OCI-LY7 (cell line): ENCODE measurements at regions not wholly inside any gene's neighbourhood (a gene's known extent, or its start where the extent isn't known, plus 50 kb on each side); places are given as distances from the start of the nearest gene placed in this dataset.
"Not testable (repeated sequence)": the region's sequence is repeated elsewhere in the genome, so short reads cannot be mapped to it uniquely, and the experiment has no call there.

Experiments
- BruUV-seq: library from RNA; stranded (reverse); fragments of 400-500 nt; replicated peaks from 2 replicates; lab custom pipeline; 2021; lab: Mats Ljungman, UMichigan
- CTCF ChIA-PET: fragments of 300-600 bp; sonication (Branson Sonifier 250); formaldehyde crosslinking; loops from one replicate; lab custom pipeline; 2022; ENCODE audit warnings: antibody characterized with exemption; ENCODE audit not compliant: unreplicated experiment; lab: Charles Lee
- POLR2A ChIA-PET: fragments of 300-600 bp; sonication (Branson Sonifier 250); formaldehyde crosslinking; loops from one replicate; lab custom pipeline; 2022; ENCODE audit warnings: antibody characterized with exemption; lab: Charles Lee
- DNase-seq: peaks from one replicate; pipeline ENCODE4 v3.0.0-alpha.2; 2015; ENCODE audit warnings: low spot score
- H2AFZ ChIP-seq: fragments of 200-600 bp; sonication (generic), shearing (Covaris generic); 2 replicates; pipeline ENCODE4 v1.6.1; 2014; ENCODE audit warnings: mild to moderate bottlenecking, antibody characterized with exemption, low read length, moderate library complexity
- H3K27ac ChIP-seq: fragments of 200-600 bp; sonication (generic); 2 replicates; pipeline ENCODE4 v1.5.1; 2014; ENCODE audit warnings: mixed run types, low read depth, mild to moderate bottlenecking, moderate library complexity, low read length, inconsistent platforms; ENCODE audit not compliant: poor library complexity, severe bottlenecking
- H3K36me3 ChIP-seq: fragments of 200-600 bp; sonication (generic); 2 replicates; pipeline ENCODE4 v1.6.1; 2014; ENCODE audit warnings: mild to moderate bottlenecking, antibody characterized with exemption, low read length, moderate library complexity, mixed read lengths; ENCODE audit not compliant: insufficient read depth
- H3K4me1 ChIP-seq: fragments of 200-600 bp; sonication (generic); 2 replicates; pipeline ENCODE4 v1.5.1; 2014; ENCODE audit warnings: mild to moderate bottlenecking, low read length; ENCODE audit not compliant: insufficient read depth, poor library complexity, severe bottlenecking
- H3K4me2 ChIP-seq: fragments of 200-600 bp; sonication (generic); 2 replicates; pipeline ENCODE4 v1.6.1; 2014; ENCODE audit warnings: mild to moderate bottlenecking, low read length
- H3K4me3 ChIP-seq: fragments of 200-600 bp; sonication (generic); 2 replicates; pipeline ENCODE4 v1.5.1; 2014; ENCODE audit warnings: mild to moderate bottlenecking, low read depth, low read length; ENCODE audit not compliant: poor library complexity, severe bottlenecking
- H3K79me2 ChIP-seq: fragments of 200-600 bp; sonication (generic); 2 replicates; pipeline ENCODE4 v1.6.1; 2016; ENCODE audit warnings: low read depth, mild to moderate bottlenecking, low read length, moderate library complexity, mixed read lengths; ENCODE audit not compliant: insufficient read depth
- H3K9me2 ChIP-seq: fragments of 200-600 bp; sonication (generic); 2 replicates; pipeline ENCODE4 v1.6.1; 2016; ENCODE audit warnings: mild to moderate bottlenecking, low read length, mixed read lengths; ENCODE audit not compliant: insufficient read depth
- H3K9me3 ChIP-seq: fragments of 200-600 bp; sonication (generic); 2 replicates; pipeline ENCODE4 v1.6.1; 2014; ENCODE audit warnings: mild to moderate bottlenecking, mixed run types, low read length, mixed read lengths
- H4K20me1 ChIP-seq: fragments of 200-600 bp; sonication (generic); 2 replicates; pipeline ENCODE4 v1.6.1; 2014; ENCODE audit warnings: mild to moderate bottlenecking, antibody characterized with exemption, low read length, moderate library complexity, mixed read lengths; ENCODE audit not compliant: insufficient read depth
- EZH2phosphoT487 ChIP-seq: fragments of 200-600 bp; sonication (generic); IDR thresholded peaks from 2 replicates; pipeline ENCODE4 v1.6.1; 2018; ENCODE audit warnings: low read depth, borderline replicate concordance, mild to moderate bottlenecking, mixed run types, antibody characterized with exemption, low read length, moderate library complexity, mixed read lengths
- intact Hi-C: fragments of 100-400 bp; cut with micrococcal nuclease; formaldehyde crosslinking; loops from one replicate; pipeline ENCODE4 v1.10.0; 2022; ENCODE audit not compliant: unreplicated experiment
- TF ChIP-seq, protein P1 (sequence below): fragments of 200-600 bp; sonication (generic); conservative IDR thresholded peaks from 2 replicates; pipeline ENCODE4 v1.5.1; 2014; ENCODE audit warnings: mild to moderate bottlenecking, antibody characterized with exemption, low read length, moderate library complexity, mixed read lengths

- intact Hi-C loops, H3K36me3 ChIP-seq, H3K4me2 ChIP-seq, H4K20me1 ChIP-seq, CTCF ChIA-PET, H3K9me3 ChIP-seq, H3K27ac ChIP-seq, H3K4me3 ChIP-seq, POLR2A ChIA-PET, DNase-seq, BruUV-seq, H3K4me1 ChIP-seq, H2AFZ ChIP-seq, H3K9me2 ChIP-seq, H3K79me2 ChIP-seq: not testable (repeated sequence)
Measured at GRCh38 chr7:6882321-6882721, 56.2 kb upstream of the CCZ1B start.

DNA sequence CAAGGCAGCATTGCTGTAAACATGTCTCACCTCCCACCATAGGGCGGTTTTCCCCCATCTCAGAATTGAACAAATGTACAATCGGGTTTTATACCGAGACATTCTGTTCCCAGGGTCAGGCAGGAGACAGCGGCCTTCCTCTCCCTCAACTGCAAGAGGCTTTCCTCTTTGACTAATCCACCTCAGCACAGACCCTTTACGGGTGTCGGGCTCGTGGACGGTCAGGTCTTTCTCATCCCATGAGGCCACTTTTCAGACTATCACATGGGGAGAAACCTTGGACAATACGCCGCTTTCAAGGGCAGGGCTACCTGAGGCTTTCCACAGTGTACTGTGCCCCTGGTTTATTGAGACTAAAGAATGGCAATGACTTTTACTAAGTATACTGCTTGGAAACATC, 57.7 kb upstream of the CCZ1B start:
- BruUV-seq, H3K36me3 ChIP-seq, H3K4me1 ChIP-seq, H3K9me3 ChIP-seq, H4K20me1 ChIP-seq, H3K4me2 ChIP-seq, H3K9me2 ChIP-seq, H3K27ac ChIP-seq, DNase-seq, CTCF ChIA-PET, POLR2A ChIA-PET, H2AFZ ChIP-seq, H3K79me2 ChIP-seq, intact Hi-C loops, H3K4me3 ChIP-seq: not testable (repeated sequence)

DNA sequence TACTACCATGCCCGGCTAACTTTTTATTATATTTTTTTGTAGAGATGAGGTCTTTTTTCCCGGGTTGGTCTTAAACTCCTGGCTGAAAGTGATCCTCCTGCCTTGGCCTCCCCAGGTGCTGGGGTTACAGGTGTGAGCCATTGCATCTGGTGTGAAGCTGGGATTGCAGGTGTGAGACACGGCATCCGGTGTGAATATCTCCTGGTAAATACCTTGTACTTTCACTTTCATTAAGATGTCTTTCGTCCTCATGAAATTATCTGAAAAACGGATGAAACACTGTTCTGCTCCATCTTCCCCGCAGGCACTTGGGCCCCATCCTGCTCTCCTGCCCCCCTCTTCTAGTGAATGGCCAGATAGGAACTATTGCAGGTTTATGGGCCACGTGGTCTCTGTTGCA, 60.1 kb upstream of the CCZ1B start:
- intact Hi-C loops, result no loop called here
- Histone ChIP-seq H3K27ac (no peak overlapping the region), H4K20me1 (no peaks in the 10 kb centered on the region), H3K79me2 (no peaks in the 10 kb centered on the region), H3K4me2 (no peak overlapping the region), H2AFZ (no peak overlapping the region), H3K4me3 (no peak overlapping the region), H3K4me1 (no peaks in the 10 kb centered on the region), H3K9me2 (no peaks in the 10 kb centered on the region), H3K36me3 (no peaks in the 10 kb centered on the region), H3K9me3 (no peaks in the 10 kb centered on the region)
- no TSS peak for BruUV-seq
- ChIA-PET CTCF (no interaction called here), POLR2A (interaction anchor here (0.6 to 0.7 kb wide), 2 partner anchors 39 to 195 kb away, joined by 4 to 5 read pairs; no protein-coding TSS in a partner anchor)
- TF ChIP-seq EZH2phosphoT487, result no peak
- TF ChIP-seq, protein P1, sequence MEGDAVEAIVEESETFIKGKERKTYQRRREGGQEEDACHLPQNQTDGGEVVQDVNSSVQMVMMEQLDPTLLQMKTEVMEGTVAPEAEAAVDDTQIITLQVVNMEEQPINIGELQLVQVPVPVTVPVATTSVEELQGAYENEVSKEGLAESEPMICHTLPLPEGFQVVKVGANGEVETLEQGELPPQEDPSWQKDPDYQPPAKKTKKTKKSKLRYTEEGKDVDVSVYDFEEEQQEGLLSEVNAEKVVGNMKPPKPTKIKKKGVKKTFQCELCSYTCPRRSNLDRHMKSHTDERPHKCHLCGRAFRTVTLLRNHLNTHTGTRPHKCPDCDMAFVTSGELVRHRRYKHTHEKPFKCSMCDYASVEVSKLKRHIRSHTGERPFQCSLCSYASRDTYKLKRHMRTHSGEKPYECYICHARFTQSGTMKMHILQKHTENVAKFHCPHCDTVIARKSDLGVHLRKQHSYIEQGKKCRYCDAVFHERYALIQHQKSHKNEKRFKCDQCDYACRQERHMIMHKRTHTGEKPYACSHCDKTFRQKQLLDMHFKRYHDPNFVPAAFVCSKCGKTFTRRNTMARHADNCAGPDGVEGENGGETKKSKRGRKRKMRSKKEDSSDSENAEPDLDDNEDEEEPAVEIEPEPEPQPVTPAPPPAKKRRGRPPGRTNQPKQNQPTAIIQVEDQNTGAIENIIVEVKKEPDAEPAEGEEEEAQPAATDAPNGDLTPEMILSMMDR, result no peak
- DNase-seq, result no peak

DNA sequence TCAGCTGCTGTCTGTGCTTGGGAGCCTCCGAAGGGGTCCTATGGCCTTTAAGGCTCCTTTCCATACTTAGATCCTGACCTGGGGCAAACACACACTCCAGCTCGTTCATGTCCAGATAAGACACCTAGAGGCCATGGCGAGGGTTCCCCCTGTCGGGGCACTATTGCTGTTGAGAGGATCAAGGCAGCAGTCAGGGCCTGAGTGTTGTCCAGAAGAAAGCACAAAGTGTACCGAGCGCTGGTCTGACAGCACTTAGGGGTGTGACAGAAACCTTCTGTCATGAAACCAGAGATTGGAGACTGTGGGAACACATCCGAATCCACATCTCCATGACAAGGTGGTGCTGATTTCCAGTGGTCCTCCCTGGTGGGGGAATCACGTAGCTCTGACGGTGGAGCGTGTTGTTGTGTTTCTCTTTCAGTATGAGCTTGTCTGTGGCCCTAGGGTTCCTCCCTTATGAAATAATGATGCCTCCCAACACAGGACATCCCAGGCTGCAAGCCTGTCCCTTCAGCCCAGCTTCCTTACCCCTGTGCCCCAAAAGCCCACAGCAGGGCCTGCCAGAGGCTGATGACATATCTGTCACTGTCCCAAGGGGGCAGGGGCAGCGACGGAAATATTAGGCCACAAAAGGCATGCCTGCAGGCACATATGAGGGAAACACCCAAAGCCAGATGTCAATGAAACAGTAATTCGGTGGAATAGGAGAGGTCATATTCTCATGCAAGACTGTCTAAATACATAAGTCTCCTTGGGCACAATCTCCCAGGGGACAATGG, 62.4 kb upstream of the CCZ1B start:
- DNase-seq, POLR2A ChIA-PET, H3K79me2 ChIP-seq, H3K4me2 ChIP-seq, H2AFZ ChIP-seq, intact Hi-C loops, H3K9me3 ChIP-seq, H3K9me2 ChIP-seq, H4K20me1 ChIP-seq, H3K27ac ChIP-seq, BruUV-seq, H3K4me3 ChIP-seq, CTCF ChIA-PET, H3K4me1 ChIP-seq, H3K36me3 ChIP-seq: not testable (repeated sequence)
